C1 segment of cervical spinal cord (tissue), 14 donors: ENCODE measurements at regions not wholly inside any gene's neighbourhood (a gene's known extent, or its start where the extent isn't known, plus 50 kb on each side); places are given as distances from the start of the nearest gene placed in this dataset.
A peak's percentile ranks its signal among the peaks of the same experiment; 100 is the strongest.

Experiments used
- DNase-seq, 14 donors: peaks; one replicate each; lab custom pipeline; 2025; lab: John Stamatoyannopoulos, UW

DNA sequence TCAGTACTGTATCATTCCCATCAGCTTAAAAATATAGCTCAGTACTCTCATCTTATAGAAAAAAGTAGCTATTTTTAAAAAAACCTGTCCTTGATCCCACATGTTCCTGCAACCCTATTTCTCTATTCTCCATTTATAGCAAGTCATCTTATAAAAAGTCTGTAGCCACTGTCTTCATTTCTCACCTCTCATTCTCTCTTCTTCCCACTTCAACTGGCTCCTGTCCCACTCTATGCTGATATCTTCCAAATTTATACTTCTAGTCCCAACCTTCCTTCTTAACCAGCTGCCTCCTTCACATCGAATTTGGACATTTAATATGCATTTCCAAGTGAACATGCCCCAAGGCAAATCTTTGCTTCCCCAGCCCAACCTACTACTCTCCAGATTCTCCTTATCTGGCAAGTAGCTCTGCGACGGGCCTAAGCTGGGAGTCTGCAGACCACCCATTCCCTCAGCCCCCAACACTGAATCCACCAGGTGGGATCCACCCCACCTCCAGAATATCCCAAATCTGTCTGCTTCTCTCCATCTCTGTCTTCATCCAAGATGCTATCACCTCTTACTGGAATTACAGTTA, 52.0 kb upstream of the TANC2 start:
- no peak for DNase-seq

DNA sequence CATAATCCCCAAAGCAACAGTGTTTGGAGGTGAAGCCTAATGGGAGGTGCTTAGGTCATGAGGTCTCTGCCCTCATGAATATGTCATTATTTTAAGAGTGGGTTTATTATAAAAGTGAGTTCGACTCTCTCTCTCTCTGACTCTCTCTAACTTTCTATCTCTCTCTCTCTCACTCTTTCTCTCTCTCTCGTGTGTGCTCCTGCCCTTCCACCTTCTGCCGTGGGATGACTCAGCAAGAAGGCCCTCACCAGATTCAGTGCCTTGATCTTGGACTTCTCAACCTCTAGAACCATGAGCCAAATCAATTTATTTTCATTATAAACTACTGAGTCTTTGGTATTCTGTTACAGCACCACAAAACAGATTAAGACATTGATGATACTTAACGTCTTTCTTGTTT, 53.7 kb upstream of the TANC2 start:
- DNase-seq = no peak

- no peak for DNase-seq
These were observed 54.9 kb upstream of the TANC2 start for GRCh38 chr17:62911114-62911513.

GRCh38 chr17:62910277-62910676, 55.8 kb upstream of the TANC2 start:
- DNase-seq = no peak

GRCh38 chr17:62907961-62908360, 58.1 kb upstream of the TANC2 start:
- DNase-seq = no peak

DNA sequence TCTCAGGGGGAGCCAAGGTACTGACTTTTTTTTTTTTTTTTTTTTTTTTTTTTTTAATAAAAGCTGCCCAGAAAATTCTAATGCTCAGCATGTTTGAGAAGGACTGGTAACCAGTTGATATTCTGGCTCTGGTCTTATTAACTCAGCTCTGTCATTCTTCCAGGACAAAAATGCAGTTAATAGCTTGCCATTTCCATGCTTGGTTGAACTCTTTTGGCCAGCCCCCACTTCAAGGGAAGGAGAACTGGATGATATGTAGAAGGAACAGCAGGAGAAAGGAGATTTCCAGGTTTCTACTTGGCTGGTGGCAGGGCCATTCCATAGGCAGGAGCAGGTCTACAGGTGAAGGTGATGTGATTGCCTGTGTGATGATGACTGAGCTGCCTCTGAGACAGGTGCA, 59.2 kb upstream of the TANC2 start:
- no peak for DNase-seq

DNA sequence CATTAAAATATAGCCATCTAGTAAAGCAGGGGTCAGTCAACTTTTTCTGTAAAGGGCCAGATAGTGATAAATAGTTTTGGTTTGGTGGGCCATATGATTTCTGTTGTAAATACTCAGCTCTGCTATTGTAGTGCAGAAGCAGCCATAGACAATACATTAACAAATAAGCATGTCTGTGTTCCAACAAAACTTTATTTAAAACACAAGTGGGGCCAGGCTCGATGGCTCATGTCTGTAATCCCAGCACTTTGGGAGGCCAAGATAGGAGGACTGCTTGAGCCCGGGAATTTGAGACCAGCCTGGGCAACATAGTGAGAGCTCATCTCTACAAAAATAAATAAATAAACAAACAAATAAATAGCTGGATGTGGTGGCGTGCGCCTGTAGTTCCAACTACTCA, 60.8 kb upstream of the TANC2 start:
- DNase-seq = no peak

GRCh38 chr17:62902531-62903220, 63.4 kb upstream of the TANC2 start:
- no peak for DNase-seq

DNA sequence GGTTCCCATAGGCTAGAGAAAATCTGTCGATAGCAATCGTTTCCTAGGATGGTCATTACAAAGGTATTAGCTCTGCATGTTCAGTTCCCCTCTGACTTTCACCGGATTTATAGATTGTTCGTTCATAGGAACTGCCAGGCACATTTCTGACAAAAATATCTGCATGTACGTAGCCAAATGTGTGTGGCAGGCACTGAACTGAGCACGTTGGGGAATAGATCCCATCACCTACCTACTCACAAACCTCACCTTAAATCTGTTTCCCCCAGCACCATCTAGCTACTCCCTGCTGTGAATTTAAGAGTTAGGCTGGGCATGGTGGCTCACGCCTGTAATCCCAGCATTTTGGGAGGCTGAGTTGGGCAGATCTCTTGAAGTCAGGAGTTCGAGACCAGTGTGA, 64.5 kb upstream of the TANC2 start:
- no peak for DNase-seq

DNA sequence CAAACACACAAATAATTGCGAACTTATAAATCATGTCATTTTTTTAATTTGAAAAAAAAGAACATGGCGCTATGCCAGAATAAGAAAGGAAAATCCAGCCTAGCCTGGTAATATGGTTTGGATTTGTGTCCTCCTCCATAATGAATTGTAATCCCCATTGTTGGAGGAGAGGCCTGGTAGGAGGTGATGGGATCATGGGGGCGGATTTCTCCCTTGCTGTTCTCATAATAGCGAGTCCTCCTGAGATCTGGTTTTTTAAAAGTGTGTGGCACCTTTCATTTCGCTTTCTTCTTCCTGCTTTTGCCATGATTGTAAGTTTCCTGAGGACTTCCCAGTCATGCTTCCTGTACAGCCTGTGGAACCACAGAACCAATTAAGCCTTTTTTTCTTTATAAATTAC, 65.9 kb upstream of the TANC2 start:
- no peak for DNase-seq

GRCh38 chr17:62899361-62899760, 66.7 kb upstream of the TANC2 start:
- peak in 1 of 14 donors; percentile 0 for DNase-seq

DNA sequence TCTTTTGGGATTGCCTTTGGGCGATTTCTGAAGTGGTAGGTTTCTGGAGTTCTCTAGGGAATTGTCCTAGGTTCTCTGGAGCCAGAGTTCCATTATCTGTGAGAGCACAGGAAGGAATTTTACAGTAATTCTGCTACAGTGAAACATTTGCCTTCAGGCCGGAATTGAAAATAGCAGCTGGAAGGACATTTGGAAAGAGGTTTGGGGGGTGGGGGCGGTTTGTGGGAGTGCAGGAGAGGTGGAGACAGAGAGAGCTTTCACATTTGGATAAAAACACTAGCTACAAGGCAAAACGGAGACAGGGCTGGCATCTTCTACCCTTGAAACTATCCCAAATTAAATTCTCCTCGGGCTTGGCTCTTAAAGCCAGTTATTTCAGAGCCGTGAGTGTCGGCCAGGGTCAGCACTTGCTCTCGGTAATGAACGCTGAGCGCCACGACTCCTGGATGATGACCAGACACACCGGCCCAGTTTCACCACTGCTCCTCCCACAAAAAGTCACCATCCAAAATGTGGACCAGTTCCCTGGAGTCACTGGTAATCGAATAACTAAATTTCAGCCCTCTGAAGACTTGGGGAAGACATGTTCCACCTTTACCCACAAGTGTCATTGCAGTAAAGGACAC, 67.7 kb upstream of the TANC2 start:
- DNase-seq = no peak

DNA sequence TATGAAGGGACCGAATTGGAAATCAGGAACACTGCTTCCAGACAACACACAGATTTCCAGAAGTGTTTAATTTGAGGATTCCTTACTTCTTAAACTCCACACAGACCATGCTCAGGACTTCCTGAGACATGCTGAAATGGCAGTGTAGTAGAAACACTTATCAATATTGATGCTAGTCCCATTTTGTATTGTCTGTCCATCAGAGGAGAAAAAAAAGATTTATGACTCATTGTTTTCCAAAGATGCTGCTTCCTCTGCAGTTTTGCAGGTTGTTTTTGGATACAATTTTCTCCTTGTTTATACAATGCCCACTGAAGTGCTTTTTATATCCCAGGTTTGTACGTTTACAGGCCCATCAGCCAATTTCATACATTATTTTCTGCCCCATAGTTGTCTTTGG, 68.3 kb upstream of the TANC2 start:
- no peak for DNase-seq

- DNase-seq = peak in 4 of 14 donors; percentile 36 to 53 (median 41)
These were observed 70.4 kb upstream of the TANC2 start for GRCh38 chr17:62895320-62896301.

DNA sequence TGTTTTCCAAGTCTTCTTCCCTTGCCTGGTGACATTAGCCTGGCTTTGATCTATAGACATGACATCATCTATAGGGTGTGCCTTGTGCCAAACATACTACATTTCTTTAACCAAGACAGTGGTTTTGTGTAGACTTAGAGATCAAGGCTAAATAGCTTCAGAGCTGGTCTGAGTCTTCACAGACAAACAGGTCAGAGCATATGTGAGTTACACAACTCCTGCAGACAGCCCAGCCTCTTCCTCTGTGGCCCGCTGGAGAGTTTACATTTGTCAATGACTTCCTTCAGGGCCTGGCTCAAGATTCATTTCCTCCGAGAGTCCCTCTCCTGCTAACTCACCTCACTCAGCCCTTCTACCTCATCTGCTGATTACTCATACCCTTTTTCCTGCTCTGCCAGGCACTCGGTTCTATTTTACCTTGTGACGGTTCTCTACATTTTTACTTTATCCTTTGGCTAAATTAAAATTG, 73.1 kb upstream of the TANC2 start:
- peak in 5 of 14 donors; percentile 1 to 31 (median 13) for DNase-seq

DNA sequence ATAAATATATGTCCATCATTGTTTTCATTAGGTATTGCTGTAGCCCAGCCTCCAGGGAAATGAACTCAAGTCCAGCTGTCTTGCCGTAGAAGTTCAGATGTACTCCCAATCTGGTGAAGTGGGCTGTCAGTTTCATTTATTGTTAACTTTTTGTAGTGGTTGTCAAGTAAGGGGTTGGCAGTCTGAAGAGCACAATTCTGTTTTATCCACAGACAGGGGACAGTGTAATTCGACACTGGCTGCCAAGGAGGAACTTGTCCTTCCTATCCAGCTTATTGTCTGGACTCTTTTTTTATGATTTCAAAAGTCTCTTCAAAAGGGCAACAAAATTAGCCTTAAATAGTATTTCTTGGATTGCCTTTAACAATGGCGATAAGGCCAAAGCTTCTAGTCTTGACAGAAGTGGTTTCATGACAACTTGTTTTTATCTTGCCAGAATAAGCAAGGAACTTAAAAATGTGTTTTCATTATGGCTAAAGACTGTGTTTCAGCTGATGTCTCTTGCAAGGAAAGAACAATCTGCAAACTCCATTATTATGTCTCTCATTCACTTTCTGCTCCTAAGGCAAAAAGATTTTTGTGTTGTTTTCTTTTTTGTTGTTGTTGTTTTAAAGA, 73.9 kb upstream of the TANC2 start:
- no peak for DNase-seq

DNA sequence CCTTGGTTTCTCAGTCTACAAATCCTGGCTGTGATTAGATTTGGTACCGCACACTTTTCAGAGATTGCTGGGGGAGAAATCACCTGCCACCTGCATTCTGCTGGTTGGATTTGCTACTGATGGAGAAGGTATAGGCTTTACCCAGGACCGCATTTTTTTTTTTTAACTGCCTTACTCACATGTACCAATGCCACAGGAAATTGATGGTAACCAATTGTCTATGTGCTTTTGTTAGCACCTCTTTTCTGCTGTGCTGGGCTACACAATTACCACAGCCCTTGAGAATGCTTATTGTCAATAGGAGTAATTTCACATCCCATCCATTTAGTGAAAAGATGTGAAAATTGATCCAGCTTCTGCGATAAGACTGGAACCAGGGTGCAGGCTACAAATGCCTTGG, 74.4 kb upstream of the TANC2 start:
- DNase-seq = no peak

DNA sequence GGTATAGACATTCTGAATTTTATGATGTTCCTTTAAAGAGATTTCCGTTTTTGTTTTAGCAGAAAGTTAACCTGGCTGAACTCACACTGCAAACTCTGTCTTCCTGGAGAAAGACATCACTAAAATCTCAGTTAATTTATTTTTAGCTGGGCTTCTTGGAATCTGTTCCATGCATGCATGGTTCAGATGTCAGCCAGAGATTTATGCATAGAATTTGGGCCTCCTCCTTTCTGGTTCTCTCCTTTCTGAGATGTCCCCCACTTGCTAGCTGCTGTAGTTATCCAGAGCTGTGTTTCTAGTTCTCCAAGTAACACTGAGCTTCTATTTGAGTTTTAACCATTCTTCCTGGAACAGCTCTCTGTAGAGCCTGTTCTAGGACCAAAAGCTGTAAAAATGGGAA, 77.3 kb upstream of the TANC2 start:
- no peak for DNase-seq

- DNase-seq = no peak
These were observed 77.9 kb upstream of the TANC2 start for GRCh38 chr17:62888148-62888547.

GRCh38 chr17:62887437-62887836, 78.6 kb upstream of the TANC2 start:
- no peak for DNase-seq

GRCh38 chr17:62884781-62885180, 76.7 kb upstream of the MARCHF10 start:
- DNase-seq = no peak
